Common myeloid progenitor, CD34-positive (primary cell): ENCODE measurements at regions not wholly inside any gene's neighbourhood (a gene's known extent, or its start where the extent isn't known, plus 50 kb on each side); places are given as distances from the start of the nearest gene placed in this dataset.

Experiments
- CTCF ChIA-PET: fragments of 350-600 bp; sonication (Branson Sonifier 250); formaldehyde crosslinking; loops from one replicate; lab custom pipeline; 2021; ENCODE audit warnings: antibody characterized with exemption; lab: Charles Lee
- POLR2A ChIA-PET: fragments of 350-600 bp; sonication (Branson Sonifier 250); formaldehyde crosslinking; loops from one replicate; lab custom pipeline; 2021; ENCODE audit warnings: antibody characterized with exemption; lab: Charles Lee
- DNase-seq, 3 donors: peaks; one replicate each; pipeline versions ENCODE4 v3.0.0 to v3.0.0-alpha.2; 2013
- H3K27ac ChIP-seq, 2 experiments: 1 replicate in 1 of 2; 2 replicates in 1 of 2; pipeline ENCODE4 v1.7.0; 2013; ENCODE audit warnings: inconsistent platforms in 2 of 2, low read length in 2 of 2, mild to moderate bottlenecking in 2 of 2, low read depth in 1 of 2, moderate library complexity in 1 of 2; ENCODE audit not compliant: severe bottlenecking in 2 of 2, insufficient read depth in 1 of 2, poor library complexity in 1 of 2
- H3K27me3 ChIP-seq, 5 experiments: replicated peaks in 2 of 5; 1 replicate in 3 of 5; 2 replicates in 2 of 5; pipeline versions ENCODE4 v1.6.1 to v1.7.0; 2013; ENCODE audit warnings: low read length in 4 of 5, mild to moderate bottlenecking in 2 of 5, moderate library complexity in 2 of 5, inconsistent platforms in 1 of 5; ENCODE audit not compliant: insufficient read depth in 5 of 5, control insufficient read depth in 4 of 5
- H3K36me3 ChIP-seq, 4 experiments: 1 replicate in 2 of 4; 2 replicates in 2 of 4; pipeline versions ENCODE4 v1.6.1 to v1.7.0; 2013; ENCODE audit warnings: low read length in 3 of 4, control low read depth in 1 of 4, mild to moderate bottlenecking in 1 of 4; ENCODE audit not compliant: control insufficient read depth in 4 of 4, insufficient read depth in 4 of 4
- H3K4me1 ChIP-seq, 4 experiments: 1 replicate in 3 of 4; 2 replicates in 1 of 4; pipeline versions ENCODE4 v1.6.1 to v1.7.1; 2013; ENCODE audit warnings: low read length in 3 of 4, mild to moderate bottlenecking in 3 of 4, control low read depth in 1 of 4, inconsistent platforms in 1 of 4, moderate library complexity in 1 of 4; ENCODE audit not compliant: control insufficient read depth in 4 of 4, insufficient read depth in 4 of 4; ENCODE audit errors: control extremely low read depth in 1 of 4
- H3K4me3 ChIP-seq, 7 experiments: 1 replicate in 4 of 7; 2 replicates in 3 of 7; pipeline versions ENCODE4 v1.5.1 to v1.7.0; 2013; ENCODE audit warnings: mild to moderate bottlenecking in 7 of 7, low read length in 6 of 7, moderate library complexity in 6 of 7, inconsistent platforms in 2 of 7, low read depth in 2 of 7, control low read depth in 1 of 7; ENCODE audit not compliant: insufficient read depth in 4 of 7, control insufficient read depth in 1 of 7; ENCODE audit errors: extremely low read depth in 1 of 7
- H3K9me3 ChIP-seq, 5 experiments: 1 replicate in 4 of 5; 2 replicates in 1 of 5; pipeline versions ENCODE4 v1.6.1 to v1.7.1; 2013; ENCODE audit warnings: low read length in 4 of 5, mild to moderate bottlenecking in 2 of 5, inconsistent platforms in 1 of 5, low read depth in 1 of 5, moderate library complexity in 1 of 5; ENCODE audit not compliant: control insufficient read depth in 4 of 5, insufficient read depth in 2 of 5; ENCODE audit errors: control extremely low read depth in 1 of 5
- whole genome bisulfite sequencing: methylation state at CpG from one replicate; pipeline ENCODE4 v1.1.5; 2013; ENCODE audit not compliant: insufficient coverage; 5-methylcytosine and 5-hydroxymethylcytosine counted together

DNA sequence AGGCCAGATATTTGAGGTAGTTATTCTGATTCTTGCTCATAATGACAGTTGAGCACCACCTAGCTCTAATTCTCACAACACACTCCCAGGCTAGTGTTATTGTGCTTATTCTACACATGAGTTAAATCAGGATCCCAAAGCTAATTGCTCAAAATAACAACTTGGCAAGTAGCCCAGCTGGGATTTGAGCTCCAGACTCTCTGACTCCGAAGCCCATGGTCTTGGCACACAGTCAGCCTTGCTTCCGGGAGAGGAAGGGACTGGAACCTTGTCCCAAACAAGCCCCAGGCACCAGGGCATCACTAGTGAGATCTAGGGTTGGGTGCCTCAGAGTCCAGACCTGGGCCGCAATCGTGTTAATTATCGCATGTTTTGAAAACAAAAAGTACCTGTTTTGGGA is 101.4 kb downstream of the GPAM start:
- no peak for DNase-seq
- 98% methylated on average over 5 of the region's 5 CpGs for WGBS
- Histone ChIP-seq H3K27ac (no peak overlapping the region), H3K4me3 (no peak overlapping the region), H3K36me3 (no peaks in the 10 kb centered on the region), H3K27me3 (no peaks in the 10 kb centered on the region), H3K9me3 (no peaks in the 10 kb centered on the region), H3K4me1 (no peaks in the 10 kb centered on the region)
- CTCF ChIA-PET, result no interaction called here
- POLR2A ChIA-PET, result no interaction called here

DNA sequence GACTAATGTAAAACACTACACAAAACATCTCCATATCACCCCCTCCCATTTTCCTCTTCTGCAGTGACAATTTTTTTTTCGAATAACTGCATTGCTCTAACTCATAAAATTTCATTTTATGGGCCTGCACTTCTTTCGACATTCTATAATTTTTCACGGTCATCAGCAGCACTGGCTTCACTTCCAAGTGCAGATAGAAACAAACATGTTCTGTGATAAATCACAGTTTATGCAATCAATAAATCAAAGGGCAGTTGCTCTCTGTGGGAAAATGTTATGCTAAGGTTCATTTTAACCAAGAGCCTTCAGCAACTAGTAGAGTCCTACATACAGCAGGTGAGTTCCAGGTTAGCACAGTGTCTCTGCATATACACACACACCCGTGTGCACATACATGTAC is 100.1 kb downstream of the GPAM start:
- no peak overlapping the region for H3K4me3 ChIP-seq
- ChIA-PET POLR2A (no interaction called here), CTCF (no interaction called here)
- no peaks in the 10 kb centered on the region for H3K36me3 ChIP-seq
- no peaks in the 10 kb centered on the region for H3K27me3 ChIP-seq
- H3K4me1 ChIP-seq, result no peaks in the 10 kb centered on the region
- no peak for DNase-seq
- no peaks in the 10 kb centered on the region for H3K9me3 ChIP-seq
- H3K27ac ChIP-seq, result no peak overlapping the region
- WGBS, result 97% methylated on average over 4 of the region's 4 CpGs

DNA sequence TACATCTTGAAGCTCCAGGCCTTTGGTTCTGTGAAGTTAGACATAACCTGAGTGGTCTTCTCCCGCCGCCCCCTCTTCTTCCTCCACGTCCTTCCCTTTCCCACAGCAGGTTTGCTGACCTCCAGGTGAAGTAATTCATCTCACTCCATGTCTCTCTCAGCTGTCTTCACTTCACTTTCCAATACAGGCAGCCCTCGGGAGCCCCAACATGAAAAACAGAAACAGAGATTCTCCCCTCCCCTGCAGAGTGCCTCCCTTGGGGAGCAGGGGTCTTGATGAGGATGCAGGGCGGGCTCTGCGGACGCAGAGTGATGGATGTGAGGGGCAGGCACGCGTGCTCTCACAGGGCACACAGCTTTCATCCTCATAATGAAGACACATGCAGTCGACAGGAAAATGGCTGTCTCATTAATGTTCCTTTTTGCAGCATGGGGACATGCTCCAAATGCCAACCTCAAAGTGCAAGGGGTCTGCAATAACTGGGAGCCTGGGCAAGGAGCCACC is 95.6 kb downstream of the GPAM start:
- CTCF ChIA-PET, result no interaction called here
- no peaks in the 10 kb centered on the region for H3K9me3 ChIP-seq
- H3K27ac ChIP-seq, result no peak overlapping the region
- 96% methylated on average over 9 of the region's 10 CpGs for WGBS
- DNase-seq, result no peak
- H3K36me3 ChIP-seq, result no peaks in the 10 kb centered on the region
- POLR2A ChIA-PET, result no interaction called here
- H3K4me3 ChIP-seq, result no peak overlapping the region
- H3K4me1 ChIP-seq, result no peaks in the 10 kb centered on the region
- H3K27me3 ChIP-seq, result no peaks in the 10 kb centered on the region

DNA sequence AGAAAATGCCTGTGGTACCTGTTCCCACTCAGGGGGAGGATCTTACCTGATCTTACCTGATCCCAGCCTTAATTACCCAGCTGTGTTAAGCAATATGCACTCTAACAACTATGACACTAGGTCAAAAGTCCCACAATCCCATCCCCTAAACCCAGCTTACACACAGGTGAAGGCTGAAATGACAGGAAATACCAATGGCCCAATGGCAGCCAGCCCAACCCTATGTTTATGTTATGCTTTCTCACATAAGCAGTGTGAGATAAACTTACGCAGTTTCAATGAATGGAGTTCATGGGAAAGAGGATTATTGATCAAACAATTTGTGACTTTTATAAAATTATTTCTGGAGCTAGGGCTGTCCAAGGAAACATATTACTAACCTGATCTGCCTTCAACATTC is 91.9 kb downstream of the GPAM start:
- POLR2A ChIA-PET, result no interaction called here

DNA sequence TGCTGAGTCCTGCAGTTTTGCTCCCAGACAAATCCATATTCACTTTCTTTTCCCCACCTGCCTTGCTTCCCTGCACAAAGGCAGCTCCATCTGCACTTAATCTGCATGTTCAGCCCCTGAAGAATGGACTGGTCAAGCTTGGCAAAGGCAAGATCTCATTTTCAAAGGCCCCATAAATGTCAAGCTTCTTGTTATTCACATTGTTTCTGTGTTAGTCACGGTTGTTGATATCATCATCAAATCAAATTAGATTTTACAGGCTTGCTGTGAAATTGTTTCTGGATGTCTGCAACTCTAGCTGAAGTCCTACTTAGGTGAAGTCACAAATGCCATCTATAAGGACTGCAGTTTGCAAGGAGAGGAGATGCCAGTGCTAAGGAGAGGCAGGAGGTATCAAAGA is 91.0 kb downstream of the GPAM start:
- Histone ChIP-seq H3K4me1 (no peaks in the 10 kb centered on the region), H3K27me3 (no peaks in the 10 kb centered on the region), H3K27ac (no peak overlapping the region), H3K9me3 (peaks cover 0 to 3% (median 0%) of the 10 kb centered on the region in 5 experiments), H3K36me3 (no peaks in the 10 kb centered on the region), H3K4me3 (no peak overlapping the region)
- ChIA-PET CTCF (no interaction called here), POLR2A (no interaction called here)
- WGBS, result no CpG with 5 or more reads among the region's 1 CpG
- DNase-seq, result no peak

More for the DNA sequence above, 91.9 kb downstream of the GPAM start:
- no peaks in the 10 kb centered on the region for H3K9me3 ChIP-seq
- no peak overlapping the region for H3K4me3 ChIP-seq
- no peaks in the 10 kb centered on the region for H3K36me3 ChIP-seq
- no CpG with 5 or more reads among the region's 1 CpG for WGBS
- no peak for DNase-seq
- H3K27me3 ChIP-seq, result no peaks in the 10 kb centered on the region
- CTCF ChIA-PET, result no interaction called here
- no peaks in the 10 kb centered on the region for H3K4me1 ChIP-seq
- H3K27ac ChIP-seq, result no peak overlapping the region

DNA sequence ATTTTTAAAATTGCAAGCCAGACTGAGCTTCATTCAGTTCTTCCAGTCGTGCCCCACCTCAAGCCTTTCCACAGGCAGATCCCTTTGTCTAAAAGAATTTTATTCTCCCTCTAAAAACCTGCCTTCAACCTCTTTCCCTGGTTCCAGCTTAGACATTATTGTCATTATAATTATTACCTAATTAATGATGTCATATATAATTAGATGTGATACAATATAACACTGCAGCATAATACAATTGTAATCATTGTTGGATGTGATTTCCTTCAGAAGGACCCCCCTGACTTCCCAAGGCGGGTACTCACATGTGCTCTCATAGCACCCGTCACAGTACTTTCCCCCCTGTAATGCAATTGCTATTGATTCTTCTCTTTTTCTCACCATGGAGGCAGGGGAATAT is 88.6 kb downstream of the GPAM start:
- H3K4me3 ChIP-seq, result no peak overlapping the region
- 93% methylated on average over 3 of the region's 3 CpGs for WGBS
- ChIA-PET CTCF (no interaction called here), POLR2A (no interaction called here)
- no peak overlapping the region for H3K27ac ChIP-seq
- H3K9me3 ChIP-seq, result peaks cover 0 to 3% (median 0%) of the 10 kb centered on the region in 5 experiments
- H3K36me3 ChIP-seq, result no peaks in the 10 kb centered on the region
- H3K27me3 ChIP-seq, result no peaks in the 10 kb centered on the region
- no peaks in the 10 kb centered on the region for H3K4me1 ChIP-seq
- no peak for DNase-seq

DNA sequence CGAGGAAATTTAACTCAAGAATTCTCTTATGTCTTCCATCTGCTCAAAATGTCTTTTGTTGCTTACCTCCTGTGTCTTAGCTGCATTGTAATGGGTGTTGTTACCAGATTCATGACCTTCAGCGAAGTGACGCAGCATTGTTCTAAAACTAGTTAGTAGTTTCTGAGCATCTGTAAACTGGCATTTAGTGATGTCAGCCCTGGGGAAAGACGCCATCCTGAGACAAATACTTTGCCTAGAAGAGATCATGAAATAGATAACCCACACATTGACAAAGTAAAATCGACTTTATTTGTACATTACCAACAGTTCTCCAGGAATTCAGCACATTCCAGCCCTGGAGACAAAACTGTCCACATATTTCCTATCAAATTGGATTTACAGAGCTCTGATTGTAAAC is 87.8 kb downstream of the GPAM start:
- CTCF ChIA-PET, result interaction anchor here (1.1 kb wide), 1 partner anchor 20 kb away, joined by 3 read pairs; no protein-coding TSS in a partner anchor
- WGBS, result 95% methylated on average over 5 of the region's 5 CpGs

More for the DNA sequence above, 87.8 kb downstream of the GPAM start:
- Histone ChIP-seq H3K4me3 (no peak overlapping the region), H3K9me3 (peaks cover 0 to 3% (median 0%) of the 10 kb centered on the region in 5 experiments), H3K27ac (no peak overlapping the region), H3K27me3 (no peaks in the 10 kb centered on the region), H3K4me1 (no peaks in the 10 kb centered on the region), H3K36me3 (no peaks in the 10 kb centered on the region)
- POLR2A ChIA-PET, result interaction anchor here (0.6 kb wide), 1 partner anchor 432 kb away, joined by 3 read pairs; no protein-coding TSS in a partner anchor
- no peak for DNase-seq
